GM23338 (cell line): ENCODE measurements at regions not wholly inside any gene's neighbourhood (a gene's known extent, or its start where the extent isn't known, plus 50 kb on each side); places are given as distances from the start of the nearest gene placed in this dataset.

Source experiments
- ATAC-seq: fragments of 200-7000 bp; cut with Tn5 transposase; 3 replicates; pipeline ENCODE4 v1.9.1; 2020
- DNase-seq: peaks from one replicate; pipeline ENCODE4 v3.0.0-alpha.2; 2015; ENCODE audit warnings: low spot score
- H2AFZ ChIP-seq: fragments of 200-600 bp; sonication (generic); 2 replicates; pipeline ENCODE4 v1.8.0; 2016; ENCODE audit warnings: antibody characterized with exemption, mild to moderate bottlenecking, moderate library complexity
- H3F3A ChIP-seq: fragments of 200-600 bp; sonication (generic); replicated peaks from 2 replicates; pipeline ENCODE4 v1.8.0; 2017; ENCODE audit warnings: antibody characterized with exemption, mixed run types, low read depth
- H3K27ac ChIP-seq: fragments of 200-600 bp; sonication (generic); 2 replicates; pipeline ENCODE4 v1.6.1; 2016; ENCODE audit warnings: low read depth
- H3K27me3 ChIP-seq: fragments of 200-600 bp; sonication (generic); 2 replicates; pipeline ENCODE4 v1.8.0; 2016; ENCODE audit warnings: mild to moderate bottlenecking, mixed run types, moderate library complexity; ENCODE audit not compliant: insufficient read depth
- H3K36me3 ChIP-seq: fragments of 200-600 bp; sonication (generic); 2 replicates; pipeline ENCODE4 v1.8.0; 2016; ENCODE audit warnings: mild to moderate bottlenecking; ENCODE audit not compliant: insufficient read depth
- H3K4me1 ChIP-seq: fragments of 200-600 bp; sonication (generic); 2 replicates; pipeline ENCODE4 v1.8.0; 2016; ENCODE audit warnings: mild to moderate bottlenecking, moderate library complexity; ENCODE audit not compliant: insufficient read depth
- H3K4me2 ChIP-seq: fragments of 200-600 bp; sonication (generic); 2 replicates; pipeline ENCODE4 v1.7.1; 2017; ENCODE audit warnings: mixed run types
- H3K4me3 ChIP-seq: fragments of 200-600 bp; sonication (generic); 2 replicates; pipeline ENCODE4 v1.6.1; 2016; ENCODE audit warnings: mixed run types
- H3K79me2 ChIP-seq: fragments of 200-600 bp; sonication (generic); replicated peaks from 2 replicates; pipeline ENCODE4 v1.8.0; 2017; ENCODE audit warnings: mild to moderate bottlenecking; ENCODE audit not compliant: insufficient read depth
- H3K9me2 ChIP-seq: fragments of 200-600 bp; sonication (generic); 2 replicates; pipeline ENCODE4 v1.8.0; 2017; ENCODE audit not compliant: insufficient read depth
- H4K20me1 ChIP-seq: fragments of 200-600 bp; sonication (generic); replicated peaks from 2 replicates; pipeline ENCODE4 v1.8.0; 2017; ENCODE audit warnings: mild to moderate bottlenecking; ENCODE audit not compliant: insufficient read depth
- H3K27ac Mint-ChIP-seq: 2 replicates; pipeline ENCODE4 v1.8.0; 2020; ENCODE audit warnings: inconsistent platforms, mild to moderate bottlenecking, moderate library complexity, mixed read lengths
- H3K27me3 Mint-ChIP-seq: 3 replicates; pipeline ENCODE4 v1.8.0; 2022; ENCODE audit warnings: low read depth, mild to moderate bottlenecking, moderate library complexity, mixed read lengths, inconsistent platforms; ENCODE audit not compliant: insufficient read depth, poor library complexity
- H3K36me3 Mint-ChIP-seq: 3 replicates; pipeline ENCODE4 v1.8.0; 2021; ENCODE audit warnings: low read depth, mild to moderate bottlenecking, inconsistent platforms, moderate library complexity, mixed read lengths
- H3K4me1 Mint-ChIP-seq: 3 replicates; pipeline ENCODE4 v1.8.0; 2020; ENCODE audit warnings: mild to moderate bottlenecking, inconsistent platforms, mixed read lengths
- H3K4me3 Mint-ChIP-seq: 3 replicates; pipeline ENCODE4 v1.8.0; 2021; ENCODE audit warnings: moderate library complexity, mild to moderate bottlenecking, inconsistent platforms, mixed read lengths
- H3K9me3 Mint-ChIP-seq: 3 replicates; pipeline ENCODE4 v1.8.0; 2020; ENCODE audit warnings: moderate library complexity, mild to moderate bottlenecking, inconsistent platforms, mixed read lengths
- CREB1 ChIP-seq: fragments of 250-450 bp; sonication (Bioruptor Pico); IDR thresholded peaks from 2 replicates; pipeline ENCODE4 v1.5.0; 2020; ENCODE audit warnings: low read depth, mild to moderate bottlenecking, moderate library complexity
- ETS1 ChIP-seq: IDR thresholded peaks from 2 replicates; pipeline ENCODE4 v1.6.1; 2016; ENCODE audit warnings: antibody characterized with exemption
- EZH2 ChIP-seq: fragments of 200-600 bp; sonication (generic); IDR thresholded peaks from one replicate; pipeline ENCODE4 v1.8.0; 2017; ENCODE audit warnings: antibody characterized with exemption, mild to moderate bottlenecking, low read depth; ENCODE audit not compliant: unreplicated experiment
- EZH2phosphoT487 ChIP-seq: fragments of 200-600 bp; sonication (generic); IDR thresholded peaks from one replicate; pipeline ENCODE4 v1.8.1; 2018; ENCODE audit warnings: antibody characterized with exemption; ENCODE audit not compliant: unreplicated experiment
- NANOG ChIP-seq: IDR thresholded peaks from 2 replicates; pipeline ENCODE4 v1.6.1; 2016; ENCODE audit warnings: antibody characterized with exemption, borderline replicate concordance
- POLR2AphosphoS5 ChIP-seq: IDR thresholded peaks from 2 replicates; pipeline ENCODE4 v1.6.1; 2016; ENCODE audit warnings: antibody characterized with exemption, low read depth
- STAT1 ChIP-seq: IDR thresholded peaks from one replicate; pipeline ENCODE4 v1.6.1; 2016; ENCODE audit warnings: antibody characterized with exemption; ENCODE audit not compliant: unreplicated experiment
- ZNF331 ChIP-seq: fragments of 250-450 bp; sonication (Bioruptor Pico); IDR thresholded peaks from 2 replicates; pipeline ENCODE4 v1.5.0; 2020; ENCODE audit warnings: low read depth, mild to moderate bottlenecking, moderate library complexity
- ZNF462 ChIP-seq: fragments of 250-450 bp; sonication (Bioruptor Pico); IDR thresholded peaks from 2 replicates; pipeline ENCODE4 v1.5.0; 2020; ENCODE audit warnings: mild to moderate bottlenecking, moderate library complexity

GRCh38 chrX:150229030-150229429, 134.1 kb upstream of the MAMLD1 start:
- Histone ChIP-seq H3K36me3 (no peaks in the 10 kb centered on the region), H2AFZ (no peak overlapping the region), H3K4me2 (no peak overlapping the region), H3K27ac (no peak overlapping the region), H4K20me1 (no peaks in the 10 kb centered on the region), H3F3A (no peaks in the 10 kb centered on the region), H3K27me3 (peaks cover 38% of the 10 kb centered on the region), H3K9me2 (no peaks in the 10 kb centered on the region), H3K4me3 (no peak overlapping the region), H3K4me1 (peaks cover 3% of the 10 kb centered on the region; the same call in 1 of the 2 replicates), H3K79me2 (no peaks in the 10 kb centered on the region)
- no peak overlapping the region for H3K27ac Mint-ChIP-seq
- no peak overlapping the region for H3K4me3 Mint-ChIP-seq
- H3K36me3 Mint-ChIP-seq, result no peaks in the 10 kb centered on the region
- H3K9me3 Mint-ChIP-seq, result no peaks in the 10 kb centered on the region
- peaks cover 3% of the 10 kb centered on the region for H3K27me3 Mint-ChIP-seq
- DNase-seq, result no peak
- H3K4me1 Mint-ChIP-seq, result peaks cover 16% of the 10 kb centered on the region; the same call in 2 of the 3 replicates
- TF ChIP-seq POLR2AphosphoS5, result no peak
- no peak for TF ChIP-seq ETS1
- TF ChIP-seq STAT1, result no peak
- no peak for TF ChIP-seq EZH2phosphoT487
- TF ChIP-seq NANOG, result no peak
- TF ChIP-seq ZNF331 (CRISPR knock-in tag), result no peak
- no peak for TF ChIP-seq CREB1 (CRISPR knock-in tag)
- no peak for TF ChIP-seq EZH2
- no peak for TF ChIP-seq ZNF462 (CRISPR knock-in tag)
- no peak for ATAC-seq
